Endothelial cell of umbilical vein (primary cell): ENCODE measurements at regions not wholly inside any gene's neighbourhood (a gene's known extent, or its start where the extent isn't known, plus 50 kb on each side); places are given as distances from the start of the nearest gene placed in this dataset.

Experiments used
- BruUV-seq: library from RNA; stranded (reverse); fragments of 400-500 nt; replicated peaks from 2 replicates; lab custom pipeline; 2021; lab: Mats Ljungman, UMichigan
- CTCF ChIA-PET: fragments of 300-600, 350-600 bp; sonication (Branson Sonifier 250); formaldehyde crosslinking; loops from one replicate; lab custom pipeline; 2021; ENCODE audit warnings: antibody characterized with exemption, inconsistent platforms; lab: Charles Lee
- POLR2A ChIA-PET: fragments of 300-600, 350-600 bp; sonication (Branson Sonifier 250); formaldehyde crosslinking; loops from one replicate; lab custom pipeline; 2021; ENCODE audit warnings: antibody characterized with exemption, inconsistent platforms; lab: Charles Lee
- DNase-seq: peaks from one replicate; pipeline ENCODE4 v3.0.0-alpha.2; 2011; ENCODE audit warnings: low read depth, low spot score
- FAIRE-seq: peaks from 2 replicates; lab custom pipeline; 2011; peaks lifted over from hg19 to GRCh38; lab: Jason Lieb, UNC
- H2AFZ ChIP-seq: 2 replicates; pipeline ENCODE4 v1.6.0; 2012; ENCODE audit warnings: low read depth, low read length, control low read depth, inconsistent platforms
- H3K27ac ChIP-seq: 2 replicates; pipeline ENCODE4 v1.5.1; 2011; ENCODE audit warnings: low read depth, mild to moderate bottlenecking, control low read depth, low read length, moderate library complexity; ENCODE audit not compliant: insufficient read depth
- H3K27me3 ChIP-seq, 2 experiments: 2 replicates each; pipeline versions ENCODE4 v1.6.0 to v1.6.1; 2011; ENCODE audit warnings: low read length in 2 of 2, mixed read lengths in 1 of 2; ENCODE audit not compliant: control insufficient read depth in 2 of 2, insufficient read depth in 2 of 2
- H3K36me3 ChIP-seq, 2 experiments: 2 replicates in 1 of 2; 3 replicates in 1 of 2; pipeline ENCODE4 v1.5.1; 2011; ENCODE audit warnings: low read length in 2 of 2, mild to moderate bottlenecking in 1 of 2, moderate library complexity in 1 of 2; ENCODE audit not compliant: control insufficient read depth in 2 of 2, insufficient read depth in 2 of 2; ENCODE audit errors: extremely low read depth in 1 of 2
- H3K4me1 ChIP-seq: 3 replicates; pipeline ENCODE4 v1.5.1; 2011; ENCODE audit warnings: mild to moderate bottlenecking, low read length; ENCODE audit not compliant: control insufficient read depth, insufficient read depth; ENCODE audit errors: extremely low read depth
- H3K4me2 ChIP-seq: 2 replicates; pipeline ENCODE4 v1.6.1; 2011; ENCODE audit warnings: low read length, control low read depth, mixed read lengths; ENCODE audit not compliant: insufficient read depth
- H3K4me3 ChIP-seq, 3 experiments: fragments of 200-600 bp in 1 of 3; sonication (generic), shearing (Covaris generic) in 1 of 3; replicated peaks in 1 of 3; 2 replicates each; pipeline ENCODE4 v1.5.1; 2011 to 2016; ENCODE audit warnings: control low read depth in 3 of 3, low read length in 3 of 3, mild to moderate bottlenecking in 2 of 3, inconsistent platforms in 1 of 3, low read depth in 1 of 3, moderate library complexity in 1 of 3; ENCODE audit not compliant: insufficient read depth in 1 of 3
- H3K79me2 ChIP-seq: 2 replicates; pipeline ENCODE4 v1.6.0; 2012; ENCODE audit warnings: low read length, inconsistent platforms; ENCODE audit not compliant: control insufficient read depth, insufficient read depth
- H3K9ac ChIP-seq: replicated peaks from 2 replicates; pipeline ENCODE3; 2011; ENCODE audit warnings: low read length, control low read depth; ENCODE audit not compliant: insufficient read depth; ENCODE audit errors: extremely low read depth
- H3K9me1 ChIP-seq: replicated peaks from 3 replicates; pipeline ENCODE4 v1.6.0; 2011; ENCODE audit warnings: mild to moderate bottlenecking, low read length; ENCODE audit not compliant: control insufficient read depth, insufficient read depth; ENCODE audit errors: extremely low read depth
- H3K9me3 ChIP-seq: replicated peaks from 2 replicates; pipeline ENCODE4 v1.5.1; 2012; ENCODE audit warnings: low read length, inconsistent platforms; ENCODE audit not compliant: control insufficient read depth, insufficient read depth
- H4K20me1 ChIP-seq: replicated peaks from 2 replicates; pipeline ENCODE3; 2011; ENCODE audit warnings: mild to moderate bottlenecking, low read length; ENCODE audit not compliant: control insufficient read depth, insufficient read depth; ENCODE audit errors: extremely low read depth
- CTCF ChIP-seq, 2 donors: IDR thresholded peaks; 1 replicate in 1 of 2; 2 replicates in 1 of 2; pipeline ENCODE4 v1.5.1; 2011; ENCODE audit warnings: low read length in 2 of 2, mild to moderate bottlenecking in 2 of 2, moderate library complexity in 2 of 2, control low read depth in 1 of 2, inconsistent platforms in 1 of 2, low read depth in 1 of 2; ENCODE audit not compliant: insufficient read depth in 1 of 2; ENCODE audit errors: extremely low read depth in 1 of 2
- EZH2 ChIP-seq: IDR thresholded peaks from 2 replicates; pipeline ENCODE4 v1.6.1; 2012; ENCODE audit warnings: borderline replicate concordance, low read depth, mild to moderate bottlenecking, moderate library complexity, low read length, inconsistent platforms; ENCODE audit not compliant: severe bottlenecking
- FOS ChIP-seq: IDR thresholded peaks from 2 replicates; pipeline ENCODE4 v1.6.1; 2011; ENCODE audit warnings: mild to moderate bottlenecking, low read length, moderate library complexity, borderline replicate concordance; ENCODE audit not compliant: insufficient read depth
- GATA2 ChIP-seq: IDR thresholded peaks from 2 replicates; pipeline ENCODE4 v1.7.0; 2011; ENCODE audit warnings: low read depth, mild to moderate bottlenecking, moderate library complexity, mixed read lengths, low read length; ENCODE audit not compliant: insufficient read length, insufficient read depth
- JUN ChIP-seq: IDR thresholded peaks from 2 replicates; pipeline ENCODE4 v1.6.1; 2011; ENCODE audit warnings: borderline replicate concordance, low read depth; ENCODE audit not compliant: insufficient read length, insufficient read depth
- MAX ChIP-seq: IDR thresholded peaks from 2 replicates; pipeline ENCODE4 v1.6.1; 2011; ENCODE audit not compliant: insufficient read depth, insufficient read length
- MYC ChIP-seq: IDR thresholded peaks from one replicate; pipeline ENCODE4 v1.6.1; 2011; ENCODE audit warnings: mild to moderate bottlenecking, low read depth, low read length
- POLR2A ChIP-seq: IDR thresholded peaks from 2 replicates; pipeline ENCODE4 v1.6.1; 2012; ENCODE audit warnings: low read depth, mild to moderate bottlenecking, control low read depth, low read length
- POLR2AphosphoS5 ChIP-seq: IDR thresholded peaks from 2 replicates; pipeline ENCODE4 v1.6.1; 2012; ENCODE audit warnings: low read depth, mild to moderate bottlenecking, control low read depth, low read length, moderate library complexity; ENCODE audit not compliant: insufficient read depth
- dilution Hi-C: fragments of 300-500 bp; cut with MboI; formaldehyde crosslinking; loops from one replicate; pipeline ENCODE4 v1.15.0; 2019; ENCODE audit warnings: low sequenced_read_pairs; ENCODE audit not compliant: extremely low pct_ligation_motif_present
- intact Hi-C: fragments of 100-400 bp; cut with micrococcal nuclease; formaldehyde crosslinking; loops from one replicate; pipeline ENCODE4 v1.10.0; 2022

DNA sequence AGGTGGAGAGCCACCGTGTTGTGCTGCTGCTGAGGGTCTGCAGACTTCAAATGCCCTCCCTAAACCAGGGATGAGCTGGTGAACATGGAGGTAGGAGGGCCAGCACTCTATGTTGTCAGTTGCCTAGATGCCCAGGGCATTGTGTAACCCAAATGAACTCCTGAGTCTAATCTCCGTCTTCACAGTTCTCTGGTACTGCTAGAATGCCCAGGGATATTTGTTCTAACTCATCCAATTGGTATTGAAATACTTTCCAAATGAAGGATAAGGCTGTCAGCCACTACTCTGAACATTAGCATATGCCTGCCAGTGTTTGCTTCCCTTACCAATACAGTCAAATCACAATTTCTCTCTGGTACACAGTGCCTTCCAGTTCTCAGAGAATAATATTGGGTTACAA lies 492.6 kb downstream of the SLC4A3 start:
- BruUV-seq = no TSS peak
- no peaks in the 10 kb centered on the region for H3K4me1 ChIP-seq
- H3K9me1 ChIP-seq = no peaks in the 10 kb centered on the region
- intact Hi-C loops = no loop called here
- H3K36me3 ChIP-seq = no peaks in the 10 kb centered on the region
- no peak for DNase-seq
- ChIA-PET CTCF (no interaction called here), POLR2A (no interaction called here)
- H3K27ac ChIP-seq = no peak overlapping the region
- H3K9me3 ChIP-seq = peaks cover 8% of the 10 kb centered on the region
- FAIRE-seq = no peak
- dilution Hi-C loops = no loop called here
- no peak for TF ChIP-seq POLR2A
- TF ChIP-seq CTCF (IDR thresholded peaks at IDR 0.05; ENCODE audit: extremely low read depth in 1 of 2, insufficient read depth in 1 of 2, low read depth in 1 of 2, low read length in 2 of 2) = no peak
- no peak for TF ChIP-seq FOS
- no peak for TF ChIP-seq POLR2AphosphoS5
- TF ChIP-seq MAX = no peak
- TF ChIP-seq MYC = no peak
- no peak for TF ChIP-seq GATA2
- TF ChIP-seq JUN = no peak
- TF ChIP-seq EZH2 = no peak
- H3K4me3 ChIP-seq = no peak overlapping the region
- H4K20me1 ChIP-seq = no peaks in the 10 kb centered on the region
- H3K9ac ChIP-seq = no peak overlapping the region
- H3K4me2 ChIP-seq = no peak overlapping the region
- H2AFZ ChIP-seq = no peak overlapping the region
- no peaks in the 10 kb centered on the region for H3K27me3 ChIP-seq
- H3K79me2 ChIP-seq = no peaks in the 10 kb centered on the region
